HG03039 (cell line): ENCODE measurements at regions not wholly inside any gene's neighbourhood (a gene's known extent, or its start where the extent isn't known, plus 50 kb on each side); places are given as distances from the start of the nearest gene placed in this dataset.
"Not testable (repeated sequence)": the region's sequence is repeated elsewhere in the genome, so short reads cannot be mapped to it uniquely, and the experiment has no call there.

Experiments used
- ATAC-seq: cut with Tn5 transposase; IDR thresholded peaks from one replicate; pipeline ENCODE4 v1.9.1; 2021; ENCODE audit warnings: mild to moderate bottlenecking, moderate library complexity; ENCODE audit not compliant: unreplicated experiment

- no peak for ATAC-seq
Observed at GRCh38 chr3:153437666-153438065, 275.6 kb downstream of the RAP2B start.

GRCh38 chr3:153438271-153438670 is 276.2 kb downstream of the RAP2B start:
- no peak for ATAC-seq

- no peak for ATAC-seq
Observed at GRCh38 chr3:153439780-153440179, 277.8 kb downstream of the RAP2B start.

DNA sequence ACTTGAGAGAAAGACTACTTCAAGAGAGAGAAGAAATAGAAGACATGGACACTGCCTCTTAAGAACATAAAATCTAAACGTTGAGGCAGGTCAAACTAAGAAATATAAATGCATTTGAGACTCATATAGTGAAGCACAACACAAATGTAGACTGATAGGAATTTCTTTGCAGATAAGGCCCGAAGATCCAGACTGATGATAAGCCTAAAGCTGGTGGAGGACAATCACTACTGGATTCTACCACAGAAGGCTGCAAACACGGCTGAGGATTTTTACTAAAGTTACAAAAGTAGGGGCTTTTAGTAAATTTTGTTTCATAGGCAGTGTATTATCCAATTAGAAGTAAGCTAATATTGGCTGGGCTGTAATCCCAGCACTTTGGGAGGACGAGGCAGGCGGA is 278.3 kb downstream of the RAP2B start:
- no peak for ATAC-seq

DNA sequence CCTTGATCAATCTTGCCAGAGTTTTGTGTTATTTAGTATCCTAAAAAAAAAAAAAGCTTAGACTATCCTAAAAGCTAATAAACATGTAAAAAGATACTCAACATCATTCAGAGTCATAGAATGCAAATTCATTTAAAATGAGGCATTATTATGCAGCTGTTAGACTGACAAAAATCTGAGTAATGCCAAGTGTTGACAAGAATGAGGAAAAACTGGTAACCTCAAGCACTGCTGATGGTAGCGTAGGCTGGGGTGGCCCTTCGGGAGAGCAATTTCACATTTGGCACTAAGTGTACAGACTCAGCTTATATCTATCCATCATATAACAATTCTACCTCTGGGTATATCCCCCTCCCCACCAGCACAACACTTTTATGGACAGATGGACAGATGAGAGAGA is 280.4 kb downstream of the RAP2B start:
- ATAC-seq: no peak

DNA sequence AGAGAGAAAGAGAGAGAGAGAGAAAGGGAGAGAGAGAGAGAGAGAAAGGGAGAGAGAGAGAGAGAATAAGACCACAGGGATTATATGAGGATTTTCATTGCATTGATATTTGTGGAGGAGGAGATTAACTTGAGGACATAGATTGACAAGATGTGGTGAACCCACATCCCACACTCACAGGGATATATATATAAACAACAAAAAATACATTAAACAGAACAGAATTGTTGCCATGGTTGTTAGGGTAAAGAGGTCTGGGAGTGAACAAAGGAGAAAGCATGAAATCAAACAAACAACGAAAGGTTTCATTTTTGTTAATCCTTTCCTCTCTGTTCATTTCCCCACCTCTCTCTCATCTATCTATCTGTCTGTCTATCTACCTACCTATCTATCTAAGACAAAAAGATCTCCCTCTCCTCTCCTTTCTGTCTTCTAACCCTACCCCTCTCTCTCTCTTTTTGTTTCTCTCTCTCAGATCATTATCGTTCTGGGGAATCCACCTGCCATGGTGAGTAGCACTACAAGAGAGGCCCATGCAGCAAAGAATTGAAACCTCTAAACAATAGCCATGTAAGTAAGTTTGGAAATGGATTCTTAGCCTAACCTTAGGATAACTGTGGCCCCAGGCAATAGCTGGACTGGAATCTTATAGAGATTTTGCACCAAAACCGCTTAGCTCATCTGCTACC is 280.9 kb downstream of the RAP2B start:
- no peak for ATAC-seq

DNA sequence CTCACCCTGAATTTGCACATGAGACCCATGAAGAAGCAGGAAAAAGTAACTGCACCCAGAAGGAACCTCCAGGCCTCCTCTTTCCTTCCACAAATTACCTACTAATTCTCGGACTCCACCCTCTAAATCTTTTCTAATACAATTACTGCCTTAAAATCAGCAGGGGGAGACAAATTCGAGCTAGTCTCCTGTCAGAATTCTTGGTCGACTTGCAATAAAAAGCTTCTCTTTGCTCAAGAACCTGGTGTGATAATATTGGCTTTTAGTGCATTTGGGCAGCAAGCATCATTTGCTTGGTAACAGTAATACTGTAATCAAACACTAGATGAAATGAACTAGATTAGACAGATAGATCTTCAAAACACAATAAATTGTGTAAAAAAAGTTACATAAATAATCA is 281.9 kb downstream of the RAP2B start:
- no peak for ATAC-seq

DNA sequence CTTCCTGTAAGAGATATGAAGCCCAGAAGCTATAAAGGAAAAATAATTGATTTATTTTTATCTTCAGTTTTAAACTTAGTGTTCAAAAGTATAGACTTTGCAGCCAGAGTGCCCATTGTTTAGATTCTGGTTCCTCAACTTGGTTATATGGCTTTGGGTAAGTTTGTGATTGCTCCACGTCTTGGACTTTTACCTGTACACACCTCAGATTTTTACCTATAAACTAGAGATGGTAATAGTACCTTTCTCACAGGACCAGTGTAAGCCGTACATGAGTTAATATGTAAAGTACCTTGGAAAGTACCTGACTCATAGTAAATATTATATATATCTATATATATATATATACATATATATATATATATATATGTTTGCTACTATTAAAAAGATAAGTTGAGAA is 283.8 kb downstream of the RAP2B start:
- ATAC-seq: no peak

- ATAC-seq: no peak
Observed at GRCh38 chr3:153448151-153448829, 286.3 kb downstream of the RAP2B start.

- ATAC-seq: no peak
Observed at GRCh38 chr3:153456833-153457545, 295.0 kb downstream of the RAP2B start.

- ATAC-seq: no peak
Observed at GRCh38 chr3:153458881-153459280, 296.9 kb downstream of the RAP2B start.

DNA sequence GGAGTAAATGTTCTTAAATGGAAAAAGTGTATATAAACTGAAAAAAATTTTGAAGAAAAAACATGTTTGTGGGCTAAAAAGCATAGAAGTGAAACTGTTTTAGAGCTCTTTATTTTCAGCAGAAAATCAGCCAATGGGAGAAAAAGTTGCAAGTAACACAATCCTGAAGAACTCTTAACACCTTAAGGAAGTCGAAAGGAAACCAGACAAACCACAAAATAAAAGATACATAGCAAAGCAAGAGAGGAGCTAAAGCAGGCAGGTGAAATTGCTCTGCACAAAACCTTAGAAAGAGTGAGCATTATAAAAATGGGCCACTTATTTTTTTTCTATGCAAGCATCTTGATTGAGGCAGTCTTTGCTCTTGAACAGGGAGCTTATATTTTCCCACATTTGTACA is 300.5 kb downstream of the RAP2B start:
- no peak for ATAC-seq

DNA sequence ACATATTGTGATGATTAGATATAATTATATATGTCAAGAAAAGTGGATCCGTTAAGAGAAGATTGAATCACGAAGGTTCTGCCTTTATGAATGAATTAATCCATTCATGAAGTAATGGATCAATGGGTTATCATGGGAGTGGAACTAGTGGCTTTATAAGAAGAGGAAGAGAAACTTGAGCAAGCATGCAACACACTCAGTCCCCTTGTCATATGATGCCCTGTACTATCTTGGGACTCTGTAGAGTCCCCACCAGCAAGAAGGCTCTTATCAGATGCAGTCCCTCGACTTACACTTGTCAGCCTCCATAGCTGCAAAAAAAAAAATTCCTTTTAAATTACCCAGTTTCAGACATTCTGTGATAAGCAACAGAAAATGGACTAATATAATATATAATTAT is 301.9 kb downstream of the RAP2B start:
- ATAC-seq: peak; percentile 88

DNA sequence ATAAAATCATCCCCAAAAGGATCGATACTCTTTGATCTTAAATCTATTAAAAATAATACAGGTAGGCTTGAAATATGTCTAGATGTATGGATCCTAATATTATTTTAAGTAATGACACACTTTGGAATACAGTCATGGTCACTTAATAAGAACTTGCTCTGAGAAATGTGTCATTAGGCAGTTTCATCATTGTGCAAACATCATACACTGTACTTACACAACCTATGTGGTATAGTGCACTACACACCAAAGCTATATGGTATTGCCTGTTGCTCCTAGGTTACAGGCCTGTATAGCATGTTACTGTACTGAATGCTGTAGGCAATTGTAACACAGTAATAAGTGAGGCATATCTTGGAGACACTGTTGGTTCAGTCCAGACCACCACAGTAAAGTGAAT is 307.1 kb downstream of the RAP2B start:
- ATAC-seq: no peak

DNA sequence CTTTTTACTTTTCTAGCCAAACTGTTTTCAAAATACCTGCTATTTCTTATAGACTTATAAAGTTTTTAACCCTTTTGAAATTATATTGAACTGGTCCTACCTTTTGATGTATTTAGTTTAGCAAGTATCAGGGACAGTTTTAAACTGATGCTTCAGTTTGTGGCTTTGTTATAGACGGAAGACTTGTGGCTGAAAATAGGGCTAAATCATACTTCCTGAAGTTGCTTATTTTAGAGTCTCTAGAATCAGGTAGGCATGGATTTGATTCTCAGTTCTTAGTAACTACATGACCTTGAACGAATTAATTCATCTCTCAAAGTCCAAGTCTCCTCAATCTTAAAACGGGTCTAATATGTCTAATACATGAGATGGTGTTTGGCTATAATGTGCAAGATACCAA is 322.8 kb downstream of the RAP2B start:
- ATAC-seq: no peak

DNA sequence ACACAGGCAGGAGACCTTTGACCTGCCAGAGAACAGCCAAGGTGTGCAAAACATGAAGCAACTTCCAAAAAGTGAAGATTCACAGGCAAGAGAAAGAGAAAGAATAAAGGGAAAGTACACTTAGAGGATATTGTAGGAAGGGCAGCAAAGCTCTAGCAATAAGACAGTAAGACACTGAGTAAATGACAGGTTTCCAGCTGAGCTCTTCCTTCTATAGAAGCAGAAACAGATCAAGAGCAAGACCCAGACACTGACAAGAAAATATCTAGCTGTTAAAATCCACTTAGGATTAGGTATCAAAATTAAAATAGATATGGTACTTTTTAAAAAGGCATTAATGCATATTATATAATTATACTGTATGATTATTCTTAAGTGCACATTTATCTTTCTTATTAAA is 333.4 kb downstream of the RAP2B start:
- no peak for ATAC-seq

DNA sequence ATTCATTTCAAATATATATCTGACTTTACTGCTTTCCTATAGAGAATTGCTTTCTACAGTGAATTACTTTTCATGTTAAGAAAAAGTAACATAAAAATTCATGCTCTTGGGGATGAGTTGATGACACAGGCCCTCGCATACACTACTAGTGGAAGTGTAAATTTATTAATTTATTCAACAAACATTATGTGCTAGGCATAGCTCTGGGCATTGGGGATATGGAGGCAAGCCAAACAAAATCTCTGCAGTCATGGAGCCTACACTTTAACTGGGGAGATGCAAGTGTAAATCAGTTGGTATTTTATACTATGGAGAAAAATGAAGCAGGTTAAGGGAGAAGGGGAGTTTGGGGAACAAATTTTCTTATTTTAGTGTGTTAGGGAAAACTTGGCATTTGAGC is 340.7 kb downstream of the RAP2B start:
- ATAC-seq: no peak

GRCh38 chr3:153503873-153504272 is 341.8 kb downstream of the RAP2B start:
- no peak for ATAC-seq

- ATAC-seq: not testable (repeated sequence)
Observed at GRCh38 chr3:153506205-153506604, 344.2 kb downstream of the RAP2B start.

DNA sequence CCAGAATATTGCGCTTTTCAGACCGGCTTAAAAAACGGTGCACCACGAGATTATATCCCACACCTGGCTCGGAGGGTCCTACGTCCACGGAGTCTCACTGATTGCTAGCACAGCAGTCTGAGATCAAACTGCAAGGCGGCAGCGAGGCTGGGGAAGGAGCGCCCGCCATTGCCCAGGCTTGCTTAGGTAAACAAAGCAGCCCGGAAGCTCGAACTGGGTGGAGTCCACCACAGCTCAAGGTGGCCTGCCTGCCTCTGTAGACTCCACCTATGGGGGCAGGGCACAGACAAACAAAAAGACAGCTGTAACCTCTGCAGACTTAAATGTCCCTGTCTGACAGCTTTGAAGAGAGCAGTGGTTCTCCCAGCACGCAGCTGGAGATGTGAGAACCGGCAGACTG is 344.7 kb downstream of the RAP2B start:
- ATAC-seq: not testable (repeated sequence)

DNA sequence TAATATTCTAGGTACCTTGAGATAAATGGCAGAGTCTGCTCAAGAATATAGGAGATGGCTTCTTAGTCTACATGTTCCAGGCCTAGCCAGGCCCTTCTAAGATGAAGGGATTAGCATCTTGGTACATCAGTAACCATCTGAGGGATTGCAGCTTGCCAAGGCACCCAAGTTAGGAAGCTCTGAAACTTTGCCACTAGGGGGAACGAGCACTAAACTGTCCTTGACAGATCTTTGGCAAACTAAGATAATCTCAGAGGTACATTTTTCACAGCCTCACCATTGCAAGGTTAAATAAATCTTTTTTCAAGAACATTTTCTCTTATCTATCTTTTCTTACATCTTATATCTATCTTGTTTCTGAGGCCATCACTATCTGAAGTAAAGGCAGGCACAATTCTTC is 351.2 kb downstream of the RAP2B start:
- ATAC-seq: no peak

- ATAC-seq: no peak
Observed at GRCh38 chr3:153528473-153528872, 366.4 kb downstream of the RAP2B start.
